ENCODE measurements at regions not wholly inside any gene's neighbourhood (a gene's known extent, or its start where the extent isn't known, plus 50 kb on each side); places are given as distances from the start of the nearest gene placed in this dataset.

DNA sequence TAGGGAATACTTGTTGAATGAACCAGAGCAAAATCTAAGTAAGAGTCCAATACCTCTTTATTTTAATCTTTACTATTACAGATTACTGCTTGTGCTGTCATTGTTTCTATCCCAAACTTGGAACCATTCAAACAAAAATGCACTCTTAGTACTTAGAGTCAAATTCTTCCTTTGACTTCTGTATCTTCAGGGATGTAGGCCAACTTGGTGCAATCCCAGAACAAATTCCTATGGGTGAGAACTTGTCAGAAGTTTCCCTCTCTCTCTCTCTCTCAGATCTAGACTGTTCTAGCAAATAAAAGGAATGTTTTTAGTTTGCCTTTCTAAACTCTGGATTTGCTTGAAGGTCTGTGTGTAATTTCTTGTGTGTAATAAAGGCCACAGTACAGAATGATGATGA is 329.0 kb upstream of the TMTC4 start:
- H3K36me3 Mint-ChIP-seq (ENCODE audit: low read depth): peaks cover 5% of the 10 kb centered on the region; the same call in 1 of the 3 replicates
- H4K20me1 ChIP-seq (replicated peaks; ENCODE audit: insufficient read depth): no peaks in the 10 kb centered on the region
- no peak for TF ChIP-seq JUNB (IDR thresholded peaks at IDR 0.05; ENCODE audit: unreplicated experiment)
- no peak for TF ChIP-seq NANOG (IDR thresholded peaks at IDR 0.05; ENCODE audit: borderline replicate concordance)
- no peak for TF ChIP-seq POLR2AphosphoS5 (IDR thresholded peaks at IDR 0.05; ENCODE audit: low read depth)
- no peak for TF ChIP-seq EZH2 (IDR thresholded peaks at IDR 0.05; ENCODE audit: low read depth, unreplicated experiment)
- TF ChIP-seq, protein P1, sequence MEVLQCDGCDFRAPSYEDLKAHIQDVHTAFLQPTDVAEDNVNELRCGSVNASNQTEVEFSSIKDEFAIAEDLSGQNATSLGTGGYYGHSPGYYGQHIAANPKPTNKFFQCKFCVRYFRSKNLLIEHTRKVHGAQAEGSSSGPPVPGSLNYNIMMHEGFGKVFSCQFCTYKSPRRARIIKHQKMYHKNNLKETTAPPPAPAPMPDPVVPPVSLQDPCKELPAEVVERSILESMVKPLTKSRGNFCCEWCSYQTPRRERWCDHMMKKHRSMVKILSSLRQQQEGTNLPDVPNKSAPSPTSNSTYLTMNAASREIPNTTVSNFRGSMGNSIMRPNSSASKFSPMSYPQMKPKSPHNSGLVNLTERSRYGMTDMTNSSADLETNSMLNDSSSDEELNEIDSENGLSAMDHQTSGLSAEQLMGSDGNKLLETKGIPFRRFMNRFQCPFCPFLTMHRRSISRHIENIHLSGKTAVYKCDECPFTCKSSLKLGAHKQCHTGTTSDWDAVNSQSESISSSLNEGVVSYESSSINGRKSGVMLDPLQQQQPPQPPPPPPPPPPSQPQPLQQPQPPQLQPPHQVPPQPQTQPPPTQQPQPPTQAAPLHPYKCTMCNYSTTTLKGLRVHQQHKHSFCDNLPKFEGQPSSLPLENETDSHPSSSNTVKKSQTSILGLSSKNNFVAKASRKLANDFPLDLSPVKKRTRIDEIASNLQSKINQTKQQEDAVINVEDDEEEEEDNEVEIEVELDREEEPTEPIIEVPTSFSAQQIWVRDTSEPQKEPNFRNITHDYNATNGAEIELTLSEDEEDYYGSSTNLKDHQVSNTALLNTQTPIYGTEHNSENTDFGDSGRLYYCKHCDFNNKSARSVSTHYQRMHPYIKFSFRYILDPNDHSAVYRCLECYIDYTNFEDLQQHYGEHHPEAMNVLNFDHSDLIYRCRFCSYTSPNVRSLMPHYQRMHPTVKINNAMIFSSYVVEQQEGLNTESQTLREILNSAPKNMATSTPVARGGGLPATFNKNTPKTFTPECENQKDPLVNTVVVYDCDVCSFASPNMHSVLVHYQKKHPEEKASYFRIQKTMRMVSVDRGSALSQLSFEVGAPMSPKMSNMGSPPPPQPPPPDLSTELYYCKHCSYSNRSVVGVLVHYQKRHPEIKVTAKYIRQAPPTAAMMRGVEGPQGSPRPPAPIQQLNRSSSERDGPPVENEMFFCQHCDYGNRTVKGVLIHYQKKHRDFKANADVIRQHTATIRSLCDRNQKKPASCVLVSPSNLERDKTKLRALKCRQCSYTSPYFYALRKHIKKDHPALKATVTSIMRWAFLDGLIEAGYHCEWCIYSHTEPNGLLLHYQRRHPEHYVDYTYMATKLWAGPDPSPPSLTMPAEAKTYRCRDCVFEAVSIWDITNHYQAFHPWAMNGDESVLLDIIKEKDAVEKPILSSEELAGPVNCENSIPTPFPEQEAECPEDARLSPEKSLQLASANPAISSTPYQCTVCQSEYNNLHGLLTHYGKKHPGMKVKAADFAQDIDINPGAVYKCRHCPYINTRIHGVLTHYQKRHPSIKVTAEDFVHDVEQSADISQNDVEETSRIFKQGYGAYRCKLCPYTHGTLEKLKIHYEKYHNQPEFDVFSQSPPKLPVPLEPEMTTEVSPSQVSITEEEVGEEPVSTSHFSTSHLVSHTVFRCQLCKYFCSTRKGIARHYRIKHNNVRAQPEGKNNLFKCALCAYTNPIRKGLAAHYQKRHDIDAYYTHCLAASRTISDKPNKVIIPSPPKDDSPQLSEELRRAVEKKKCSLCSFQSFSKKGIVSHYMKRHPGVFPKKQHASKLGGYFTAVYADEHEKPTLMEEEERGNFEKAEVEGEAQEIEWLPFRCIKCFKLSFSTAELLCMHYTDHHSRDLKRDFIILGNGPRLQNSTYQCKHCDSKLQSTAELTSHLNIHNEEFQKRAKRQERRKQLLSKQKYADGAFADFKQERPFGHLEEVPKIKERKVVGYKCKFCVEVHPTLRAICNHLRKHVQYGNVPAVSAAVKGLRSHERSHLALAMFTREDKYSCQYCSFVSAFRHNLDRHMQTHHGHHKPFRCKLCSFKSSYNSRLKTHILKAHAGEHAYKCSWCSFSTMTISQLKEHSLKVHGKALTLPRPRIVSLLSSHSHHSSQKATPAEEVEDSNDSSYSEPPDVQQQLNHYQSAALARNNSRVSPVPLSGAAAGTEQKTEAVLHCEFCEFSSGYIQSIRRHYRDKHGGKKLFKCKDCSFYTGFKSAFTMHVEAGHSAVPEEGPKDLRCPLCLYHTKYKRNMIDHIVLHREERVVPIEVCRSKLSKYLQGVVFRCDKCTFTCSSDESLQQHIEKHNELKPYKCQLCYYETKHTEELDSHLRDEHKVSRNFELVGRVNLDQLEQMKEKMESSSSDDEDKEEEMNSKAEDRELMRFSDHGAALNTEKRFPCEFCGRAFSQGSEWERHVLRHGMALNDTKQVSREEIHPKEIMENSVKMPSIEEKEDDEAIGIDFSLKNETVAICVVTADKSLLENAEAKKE (CRISPR knock-in tag; IDR thresholded peaks at IDR 0.05): no peak
- TF ChIP-seq, protein P2, sequence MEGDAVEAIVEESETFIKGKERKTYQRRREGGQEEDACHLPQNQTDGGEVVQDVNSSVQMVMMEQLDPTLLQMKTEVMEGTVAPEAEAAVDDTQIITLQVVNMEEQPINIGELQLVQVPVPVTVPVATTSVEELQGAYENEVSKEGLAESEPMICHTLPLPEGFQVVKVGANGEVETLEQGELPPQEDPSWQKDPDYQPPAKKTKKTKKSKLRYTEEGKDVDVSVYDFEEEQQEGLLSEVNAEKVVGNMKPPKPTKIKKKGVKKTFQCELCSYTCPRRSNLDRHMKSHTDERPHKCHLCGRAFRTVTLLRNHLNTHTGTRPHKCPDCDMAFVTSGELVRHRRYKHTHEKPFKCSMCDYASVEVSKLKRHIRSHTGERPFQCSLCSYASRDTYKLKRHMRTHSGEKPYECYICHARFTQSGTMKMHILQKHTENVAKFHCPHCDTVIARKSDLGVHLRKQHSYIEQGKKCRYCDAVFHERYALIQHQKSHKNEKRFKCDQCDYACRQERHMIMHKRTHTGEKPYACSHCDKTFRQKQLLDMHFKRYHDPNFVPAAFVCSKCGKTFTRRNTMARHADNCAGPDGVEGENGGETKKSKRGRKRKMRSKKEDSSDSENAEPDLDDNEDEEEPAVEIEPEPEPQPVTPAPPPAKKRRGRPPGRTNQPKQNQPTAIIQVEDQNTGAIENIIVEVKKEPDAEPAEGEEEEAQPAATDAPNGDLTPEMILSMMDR (conservative IDR thresholded peaks at IDR 0.05; ENCODE audit: low read depth in 2 of 2): no peak
- no peak for TF ChIP-seq ZNF331 (CRISPR knock-in tag; IDR thresholded peaks at IDR 0.05; ENCODE audit: low read depth)
- TF ChIP-seq CREB1 (CRISPR knock-in tag; IDR thresholded peaks at IDR 0.05; ENCODE audit: low read depth): no peak
- TF ChIP-seq STAT1 (IDR thresholded peaks at IDR 0.05; ENCODE audit: unreplicated experiment): no peak
- no peak for TF ChIP-seq EZH2phosphoT487 (IDR thresholded peaks at IDR 0.05; ENCODE audit: unreplicated experiment)
- H3K4me1 ChIP-seq (ENCODE audit: insufficient read depth): peaks cover 12% of the 10 kb centered on the region; the same call in 1 of the 2 replicates
- peaks cover 9% of the 10 kb centered on the region for H3K9me2 ChIP-seq (ENCODE audit: insufficient read depth)
- H3F3A ChIP-seq (replicated peaks; ENCODE audit: low read depth): no peaks in the 10 kb centered on the region
- ATAC-seq (no peak), DNase-seq (ENCODE audit: low spot score) (no peak)
- H3K4me3 Mint-ChIP-seq: no peak overlapping the region
- H3K27ac ChIP-seq (ENCODE audit: low read depth): no peak overlapping the region
- peaks cover 7% of the 10 kb centered on the region for H3K27me3 Mint-ChIP-seq (ENCODE audit: insufficient read depth, low read depth, poor library complexity)
- H3K4me2 ChIP-seq: no peak overlapping the region
- H3K4me3 ChIP-seq: no peak overlapping the region
- H3K27me3 ChIP-seq (ENCODE audit: insufficient read depth): no peaks in the 10 kb centered on the region
- no peak overlapping the region for H2AFZ ChIP-seq
- H3K9me3 Mint-ChIP-seq: no peaks in the 10 kb centered on the region; the same call in 2 of the 3 replicates
- peaks cover 20% of the 10 kb centered on the region for H3K4me1 Mint-ChIP-seq
- H3K27ac Mint-ChIP-seq: no peak overlapping the region
- H3K36me3 ChIP-seq (ENCODE audit: insufficient read depth): no peaks in the 10 kb centered on the region
- no peaks in the 10 kb centered on the region for H3K79me2 ChIP-seq (replicated peaks; ENCODE audit: insufficient read depth)

All from GM23338 (cell line).